Stomach (tissue), 8 donors: ENCODE measurements at regions not wholly inside any gene's neighbourhood (a gene's known extent, or its start where the extent isn't known, plus 50 kb on each side); places are given as distances from the start of the nearest gene placed in this dataset.

Experiments used
- DNase-seq, 2 donors: peaks; one replicate each; pipeline versions ENCODE4 v3.0.0 to v3.0.0-alpha.2; 2013 to 2019
- H3K27ac ChIP-seq, 5 donors: fragments of 200-600 bp in 4 of 5; sonication (generic) in 4 of 5; one replicate each; pipeline ENCODE4 v1.5.1; 2013 to 2019; ENCODE audit warnings: mild to moderate bottlenecking in 1 of 5, moderate library complexity in 1 of 5
- H3K27me3 ChIP-seq, 3 donors: fragments of 200-600 bp; sonication (generic); one replicate each; pipeline ENCODE4 v1.5.1; 2017 to 2019; ENCODE audit warnings: mixed run types in 1 of 3
- H3K36me3 ChIP-seq, 4 donors: fragments of 200-600 bp; sonication (generic); 1 replicate in 3 of 4; 2 replicates in 1 of 4; pipeline ENCODE4 v1.5.1; 2016 to 2019
- H3K4me1 ChIP-seq, 4 donors: fragments of 200-600 bp; sonication (generic); one replicate each; pipeline ENCODE4 v1.5.1; 2016 to 2019
- H3K4me3 ChIP-seq, 4 donors: fragments of 200-600 bp; sonication (generic) in 3 of 4; one replicate each; pipeline ENCODE4 v1.5.1; 2016 to 2019; ENCODE audit warnings: mild to moderate bottlenecking in 1 of 4
- H3K9me3 ChIP-seq, 4 donors: fragments of 200-600 bp; sonication (generic); one replicate each; pipeline ENCODE4 v1.5.1; 2016 to 2019
- EP300 ChIP-seq: sonication (generic); formaldehyde crosslinking; IDR thresholded peaks from one replicate; pipeline ENCODE4 v1.6.1; 2017; ENCODE audit warnings: antibody characterized with exemption
- POLR2A ChIP-seq, 4 donors: fragments of 450-650 bp; IDR thresholded peaks; one replicate each; pipeline ENCODE4 v1.6.1; 2016; ENCODE audit warnings: antibody characterized with exemption in 4 of 4, control low read depth in 2 of 4, mild to moderate bottlenecking in 1 of 4, moderate library complexity in 1 of 4
- POLR2AphosphoS5 ChIP-seq, 3 donors: sonication (generic); formaldehyde crosslinking; IDR thresholded peaks; one replicate each; pipeline ENCODE4 v1.6.1; 2016; ENCODE audit warnings: antibody characterized with exemption in 3 of 3
- WGBS, 5 donors: extraction: QIAGEN DNeasy Blood & Tissue Kit in 3 of 5; methylation state at CpG; one replicate each; pipeline versions ENCODE4 v1.1.5 to v1.1.7; 2013 to 2018; 5-methylcytosine and 5-hydroxymethylcytosine counted together
- intact Hi-C: fragments of 100-400 bp; cut with DNase I; formaldehyde crosslinking; loops from one replicate; pipeline ENCODE4 v1.15.1; 2023; ENCODE audit warnings: low total_unique reads
- TF ChIP-seq, protein P1 (sequence below), 7 experiments: fragments of 450-650 bp in 4 of 7; fragments of 200-600 bp in 3 of 7; sonication (generic) in 3 of 7; IDR thresholded peaks; one replicate each; pipeline ENCODE4 v1.5.1; 2016 to 2019; ENCODE audit warnings: antibody characterized with exemption in 7 of 7, control low read depth in 2 of 7, mild to moderate bottlenecking in 1 of 7
- donor health status: healthy with polysubstance abuse.
- donor health status: Bipolar disorder and iron deficiency.
- donor health status: healthy.

DNA sequence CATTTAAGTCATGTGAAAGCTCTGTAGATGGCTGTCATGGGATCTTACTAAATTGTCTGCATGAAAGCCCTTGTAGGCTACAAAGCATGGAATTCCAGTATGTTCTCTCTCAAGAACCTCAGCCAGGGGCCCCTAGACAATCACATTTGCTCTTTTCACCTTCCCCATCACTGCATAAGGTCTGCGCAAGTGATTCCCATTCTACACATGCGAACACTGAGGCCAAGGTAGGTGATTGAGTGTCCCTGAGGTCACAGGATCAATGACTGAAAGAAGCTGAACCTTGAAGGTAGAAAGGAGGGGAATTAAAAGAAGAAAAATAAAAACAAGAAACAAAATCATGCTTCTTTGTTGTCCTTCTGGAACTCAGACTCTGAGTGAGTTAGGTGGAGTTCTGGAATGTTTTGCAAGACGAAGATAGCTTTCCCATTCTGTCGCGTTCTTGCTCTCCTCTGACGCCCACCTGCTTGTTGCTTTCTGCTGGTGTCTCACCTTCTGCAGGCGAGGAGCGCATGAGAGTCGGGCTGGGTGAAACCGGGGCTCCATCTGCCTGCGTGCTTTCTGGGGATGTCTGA is 79.9 kb downstream of the SPRING1 start:
- Histone ChIP-seq H3K9me3 (no peaks in the 10 kb centered on the region), H3K27me3 (no peaks in the 10 kb centered on the region), H3K4me3 (peak overlapping the region; percentile 19 to 39 (median 28)), H3K27ac (peak overlapping the region; percentile 30 to 70 (median 68)), H3K4me1 (peaks cover 5 to 29% (median 24%) of the 10 kb centered on the region in 4 donors), H3K36me3 (no peaks in the 10 kb centered on the region)
- DNase-seq = no peak
- intact Hi-C loops = no loop called here
- TF ChIP-seq, protein P1, sequence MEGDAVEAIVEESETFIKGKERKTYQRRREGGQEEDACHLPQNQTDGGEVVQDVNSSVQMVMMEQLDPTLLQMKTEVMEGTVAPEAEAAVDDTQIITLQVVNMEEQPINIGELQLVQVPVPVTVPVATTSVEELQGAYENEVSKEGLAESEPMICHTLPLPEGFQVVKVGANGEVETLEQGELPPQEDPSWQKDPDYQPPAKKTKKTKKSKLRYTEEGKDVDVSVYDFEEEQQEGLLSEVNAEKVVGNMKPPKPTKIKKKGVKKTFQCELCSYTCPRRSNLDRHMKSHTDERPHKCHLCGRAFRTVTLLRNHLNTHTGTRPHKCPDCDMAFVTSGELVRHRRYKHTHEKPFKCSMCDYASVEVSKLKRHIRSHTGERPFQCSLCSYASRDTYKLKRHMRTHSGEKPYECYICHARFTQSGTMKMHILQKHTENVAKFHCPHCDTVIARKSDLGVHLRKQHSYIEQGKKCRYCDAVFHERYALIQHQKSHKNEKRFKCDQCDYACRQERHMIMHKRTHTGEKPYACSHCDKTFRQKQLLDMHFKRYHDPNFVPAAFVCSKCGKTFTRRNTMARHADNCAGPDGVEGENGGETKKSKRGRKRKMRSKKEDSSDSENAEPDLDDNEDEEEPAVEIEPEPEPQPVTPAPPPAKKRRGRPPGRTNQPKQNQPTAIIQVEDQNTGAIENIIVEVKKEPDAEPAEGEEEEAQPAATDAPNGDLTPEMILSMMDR (IDR thresholded peaks at IDR 0.05) = no peak
- no peak for TF ChIP-seq POLR2AphosphoS5 (IDR thresholded peaks at IDR 0.05)
- WGBS, 5 donors = 33 to 45% (median 42%) methylated on average over 11 of the region's 11 CpGs

DNA sequence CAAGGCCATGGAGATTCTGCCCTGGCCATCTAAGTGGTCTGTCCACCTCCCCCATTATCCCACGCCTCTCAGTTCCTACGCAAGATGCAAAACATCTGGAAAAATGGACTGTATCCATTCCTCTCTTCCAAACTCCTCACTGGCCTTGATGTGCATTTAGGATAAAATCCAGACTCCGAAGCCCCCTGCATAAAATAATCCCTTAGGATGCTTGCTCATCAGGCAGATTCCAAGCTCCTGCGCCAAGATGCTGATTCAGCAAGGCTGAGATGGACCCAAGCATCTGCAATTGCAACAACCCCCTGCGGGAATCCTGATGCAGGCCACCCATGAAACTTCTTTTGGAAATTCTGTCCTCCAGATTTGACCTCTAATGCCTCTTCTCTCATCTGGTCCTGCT is 81.6 kb downstream of the SPRING1 start:
- intact Hi-C loops = no loop called here
- Histone ChIP-seq H3K4me3 (no peak overlapping the region), H3K9me3 (no peaks in the 10 kb centered on the region), H3K4me1 (peaks cover 5 to 25% (median 18%) of the 10 kb centered on the region in 4 donors), H3K36me3 (no peaks in the 10 kb centered on the region), H3K27ac (no peak overlapping the region), H3K27me3 (no peaks in the 10 kb centered on the region)
- TF ChIP-seq, protein P1 (IDR thresholded peaks at IDR 0.05) = no peak
- TF ChIP-seq POLR2A (IDR thresholded peaks at IDR 0.05) = no peak
- TF ChIP-seq POLR2AphosphoS5 (IDR thresholded peaks at IDR 0.05) = no peak
- no peak for TF ChIP-seq EP300
- WGBS, 5 donors = 75 to 87% (median 87%) methylated on average over 5 of the region's 5 CpGs
- peak in 1 of 2 donors; percentile 72 for DNase-seq

DNA sequence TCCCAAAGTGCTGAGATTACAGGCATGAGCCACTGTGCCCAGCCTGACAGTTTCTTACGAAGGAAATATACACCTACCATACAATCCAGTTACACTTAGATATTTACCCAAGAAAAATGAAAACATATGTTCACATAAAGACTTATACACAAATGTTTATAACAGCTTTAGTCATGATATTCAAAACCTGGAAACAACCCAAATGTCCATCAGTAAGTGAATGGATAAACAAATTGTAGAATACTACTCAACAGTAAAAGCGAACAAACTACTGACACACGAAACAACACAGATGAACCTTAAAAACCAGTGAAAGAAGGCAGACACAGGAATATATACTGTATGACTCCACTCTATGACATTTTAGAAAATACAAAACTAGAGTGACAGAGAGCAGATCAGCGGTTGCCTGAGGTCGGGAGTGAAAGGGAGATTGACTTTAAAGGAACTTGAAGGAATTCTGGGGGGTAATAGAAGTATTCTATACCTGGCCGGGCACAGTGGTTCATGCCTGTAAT is 83.6 kb downstream of the SPRING1 start:
- no peaks in the 10 kb centered on the region for H3K36me3 ChIP-seq

DNA sequence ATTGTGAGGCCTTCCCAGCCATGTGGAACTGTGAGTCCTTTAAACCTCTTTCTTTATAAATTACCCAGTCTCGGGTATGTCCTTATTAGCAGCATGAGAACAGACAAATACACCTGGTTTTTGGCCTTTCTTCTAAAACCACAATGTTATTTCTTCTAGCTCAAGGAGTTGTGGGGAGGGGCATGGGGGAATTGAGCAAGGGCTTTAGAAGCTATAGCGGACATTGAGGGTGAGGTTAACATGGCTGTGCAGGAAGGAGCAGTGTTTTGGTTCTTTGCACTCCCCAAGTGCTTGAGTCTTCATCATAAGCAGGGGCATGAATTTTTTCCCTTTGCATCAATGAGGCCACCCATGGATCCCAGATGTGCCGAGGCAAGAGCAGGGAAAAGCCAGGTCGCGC is 86.8 kb downstream of the SPRING1 start:
- H3K9me3 ChIP-seq = no peaks in the 10 kb centered on the region
- no peaks in the 10 kb centered on the region for H3K27me3 ChIP-seq
- no peaks in the 10 kb centered on the region for H3K36me3 ChIP-seq
- no peaks in the 10 kb centered on the region for H3K4me1 ChIP-seq
- intact Hi-C loops = no loop called here
- no peak overlapping the region for H3K27ac ChIP-seq
- 91 to 94% (median 92%) methylated on average over 5 of the region's 5 CpGs for WGBS, 5 donors
- DNase-seq = no peak
- H3K4me3 ChIP-seq = no peak overlapping the region
- TF ChIP-seq POLR2AphosphoS5 (IDR thresholded peaks at IDR 0.05) = no peak
- TF ChIP-seq EP300 = no peak
- TF ChIP-seq POLR2A (IDR thresholded peaks at IDR 0.05) = no peak
- TF ChIP-seq, protein P1 (IDR thresholded peaks at IDR 0.05) = no peak

More for the DNA sequence above, 83.6 kb downstream of the SPRING1 start:
- H3K4me3 ChIP-seq = no peak overlapping the region
- H3K9me3 ChIP-seq = no peaks in the 10 kb centered on the region
- no peak overlapping the region for H3K27ac ChIP-seq
- no peak for DNase-seq
- H3K27me3 ChIP-seq = no peaks in the 10 kb centered on the region
- intact Hi-C loops = no loop called here
- 91 to 95% (median 95%) methylated on average over 6 of the region's 6 CpGs for WGBS, 5 donors
- peaks cover 5 to 18% (median 14%) of the 10 kb centered on the region in 4 donors for H3K4me1 ChIP-seq
- TF ChIP-seq POLR2AphosphoS5 (IDR thresholded peaks at IDR 0.05) = no peak
- TF ChIP-seq POLR2A (IDR thresholded peaks at IDR 0.05) = no peak
- no peak for TF ChIP-seq EP300
- TF ChIP-seq, protein P1 (IDR thresholded peaks at IDR 0.05) = no peak
